GM12878 (cell line): ENCODE measurements at regions not wholly inside any gene's neighbourhood (a gene's known extent, or its start where the extent isn't known, plus 50 kb on each side); places are given as distances from the start of the nearest gene placed in this dataset.

Experiments used
- EED ChIP-seq: sonication (generic); IDR thresholded peaks from 2 replicates; pipeline ENCODE4 v1.6.1; 2016; ENCODE audit warnings: antibody characterized with exemption, low read depth
- FOXK2 ChIP-seq: fragments of 450-650 bp; IDR thresholded peaks from 2 replicates; pipeline ENCODE4 v1.6.1; 2017; ENCODE audit warnings: mild to moderate bottlenecking, moderate library complexity
- MEF2B ChIP-seq: fragments of 450-650 bp; IDR thresholded peaks from 2 replicates; pipeline ENCODE4 v1.6.1; 2018; ENCODE audit warnings: mild to moderate bottlenecking, moderate library complexity; ENCODE audit not compliant: partially characterized antibody, poor library complexity, severe bottlenecking
- MYB ChIP-seq: fragments of 150-350 bp; IDR thresholded peaks from 2 replicates; pipeline ENCODE4 v1.6.1; 2014; ENCODE audit warnings: mild to moderate bottlenecking, low read depth, low read length, borderline replicate concordance
- NBN ChIP-seq: fragments of 450-650 bp; IDR thresholded peaks from 2 replicates; pipeline ENCODE4 v1.6.1; 2016
- POLR2A ChIP-seq: IDR thresholded peaks from 2 replicates; pipeline ENCODE4 v1.6.1; 2011; ENCODE audit warnings: low read depth, mild to moderate bottlenecking, low read length
- RCOR1 ChIP-seq: conservative IDR thresholded peaks from 2 replicates; pipeline ENCODE4 v1.6.1; 2012; ENCODE audit warnings: low read depth, low read length, improper control_type of control experiment
- TCF7 ChIP-seq: IDR thresholded peaks from 2 replicates; pipeline ENCODE4 v1.6.1; 2014; ENCODE audit warnings: antibody characterized with exemption, borderline replicate concordance
- YBX1 ChIP-seq: fragments of 450-650 bp; IDR thresholded peaks from 2 replicates; pipeline ENCODE4 v1.6.1; 2016; ENCODE audit warnings: antibody characterized with exemption
- ZNF24 ChIP-seq: fragments of 450-650 bp; IDR thresholded peaks from 2 replicates; pipeline ENCODE4 v1.6.1; 2017; ENCODE audit warnings: antibody characterized with exemption, mild to moderate bottlenecking
- ZNF274 ChIP-seq: IDR thresholded peaks from one replicate; pipeline ENCODE4 v1.8.0; 2011; ENCODE audit not compliant: insufficient read length, insufficient read depth
- TF ChIP-seq, protein P1 (sequence below): IDR thresholded peaks from 2 replicates; pipeline ENCODE4 v1.6.1; 2011; ENCODE audit warnings: low read depth, low read length, improper control_type of control experiment, borderline replicate concordance
- TF ChIP-seq, protein P2 (sequence below): fragments of 450-650 bp; IDR thresholded peaks from 2 replicates; pipeline ENCODE4 v1.6.1; 2016; ENCODE audit warnings: mild to moderate bottlenecking, moderate library complexity, borderline replicate concordance
- TF ChIP-seq, protein P3 (sequence below): fragments of 450-650 bp; IDR thresholded peaks from 2 replicates; pipeline ENCODE4 v1.6.1; 2017; ENCODE audit warnings: mild to moderate bottlenecking, moderate library complexity
- TF ChIP-seq, protein P4 (sequence below): IDR thresholded peaks from 2 replicates; pipeline ENCODE4 v1.6.1; 2012; ENCODE audit warnings: improper control_type of control experiment, low read depth, low read length; ENCODE audit not compliant: insufficient replicate concordance

DNA sequence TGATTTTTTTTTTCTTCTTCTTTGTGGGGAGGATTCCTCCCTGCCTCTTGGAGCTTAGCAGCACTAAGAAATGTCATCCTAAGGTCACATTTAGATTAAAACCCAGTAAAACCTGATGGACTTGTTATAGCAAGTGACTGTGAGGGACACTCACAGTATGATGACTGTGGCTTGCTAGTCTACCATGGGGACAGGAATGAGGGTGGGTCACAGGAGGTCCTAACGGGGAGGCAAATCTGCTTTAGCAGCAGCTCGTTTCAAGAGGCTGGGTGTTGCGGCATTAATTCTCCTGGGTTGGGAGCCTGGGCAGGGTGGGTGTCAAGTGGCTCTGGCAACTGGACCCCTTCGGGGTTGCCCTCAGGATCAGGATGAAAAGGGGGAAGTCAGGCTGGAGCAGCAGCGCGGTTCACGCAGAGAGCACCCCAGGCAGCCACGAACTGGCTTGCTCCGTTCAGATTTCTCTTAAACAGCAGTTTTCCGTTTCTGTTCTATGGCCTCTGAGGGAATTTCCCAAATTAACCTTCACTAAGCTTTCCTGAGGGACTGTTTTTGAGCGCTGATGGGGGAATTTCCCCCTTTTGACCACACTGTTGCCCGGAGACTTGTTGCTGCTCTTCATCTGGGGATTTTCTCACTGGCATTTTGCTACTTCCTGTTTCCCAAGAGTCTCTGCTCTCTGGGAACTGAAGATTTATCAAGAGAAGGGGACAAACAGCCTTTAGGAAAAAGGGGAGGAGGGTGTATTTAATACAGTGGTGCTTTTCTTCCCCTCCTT lies 59.8 kb upstream of the PELI1 start (continued):
- peak; percentile 80; the same call in 1 of the 2 replicates for TF ChIP-seq NBN
- TF ChIP-seq RCOR1: no peak
- no peak for TF ChIP-seq ZNF274
- TF ChIP-seq, protein P1, sequence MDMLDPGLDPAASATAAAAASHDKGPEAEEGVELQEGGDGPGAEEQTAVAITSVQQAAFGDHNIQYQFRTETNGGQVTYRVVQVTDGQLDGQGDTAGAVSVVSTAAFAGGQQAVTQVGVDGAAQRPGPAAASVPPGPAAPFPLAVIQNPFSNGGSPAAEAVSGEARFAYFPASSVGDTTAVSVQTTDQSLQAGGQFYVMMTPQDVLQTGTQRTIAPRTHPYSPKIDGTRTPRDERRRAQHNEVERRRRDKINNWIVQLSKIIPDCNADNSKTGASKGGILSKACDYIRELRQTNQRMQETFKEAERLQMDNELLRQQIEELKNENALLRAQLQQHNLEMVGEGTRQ: no peak
- no peak for TF ChIP-seq MYB
- no peak for TF ChIP-seq YBX1
- TF ChIP-seq, protein P2, sequence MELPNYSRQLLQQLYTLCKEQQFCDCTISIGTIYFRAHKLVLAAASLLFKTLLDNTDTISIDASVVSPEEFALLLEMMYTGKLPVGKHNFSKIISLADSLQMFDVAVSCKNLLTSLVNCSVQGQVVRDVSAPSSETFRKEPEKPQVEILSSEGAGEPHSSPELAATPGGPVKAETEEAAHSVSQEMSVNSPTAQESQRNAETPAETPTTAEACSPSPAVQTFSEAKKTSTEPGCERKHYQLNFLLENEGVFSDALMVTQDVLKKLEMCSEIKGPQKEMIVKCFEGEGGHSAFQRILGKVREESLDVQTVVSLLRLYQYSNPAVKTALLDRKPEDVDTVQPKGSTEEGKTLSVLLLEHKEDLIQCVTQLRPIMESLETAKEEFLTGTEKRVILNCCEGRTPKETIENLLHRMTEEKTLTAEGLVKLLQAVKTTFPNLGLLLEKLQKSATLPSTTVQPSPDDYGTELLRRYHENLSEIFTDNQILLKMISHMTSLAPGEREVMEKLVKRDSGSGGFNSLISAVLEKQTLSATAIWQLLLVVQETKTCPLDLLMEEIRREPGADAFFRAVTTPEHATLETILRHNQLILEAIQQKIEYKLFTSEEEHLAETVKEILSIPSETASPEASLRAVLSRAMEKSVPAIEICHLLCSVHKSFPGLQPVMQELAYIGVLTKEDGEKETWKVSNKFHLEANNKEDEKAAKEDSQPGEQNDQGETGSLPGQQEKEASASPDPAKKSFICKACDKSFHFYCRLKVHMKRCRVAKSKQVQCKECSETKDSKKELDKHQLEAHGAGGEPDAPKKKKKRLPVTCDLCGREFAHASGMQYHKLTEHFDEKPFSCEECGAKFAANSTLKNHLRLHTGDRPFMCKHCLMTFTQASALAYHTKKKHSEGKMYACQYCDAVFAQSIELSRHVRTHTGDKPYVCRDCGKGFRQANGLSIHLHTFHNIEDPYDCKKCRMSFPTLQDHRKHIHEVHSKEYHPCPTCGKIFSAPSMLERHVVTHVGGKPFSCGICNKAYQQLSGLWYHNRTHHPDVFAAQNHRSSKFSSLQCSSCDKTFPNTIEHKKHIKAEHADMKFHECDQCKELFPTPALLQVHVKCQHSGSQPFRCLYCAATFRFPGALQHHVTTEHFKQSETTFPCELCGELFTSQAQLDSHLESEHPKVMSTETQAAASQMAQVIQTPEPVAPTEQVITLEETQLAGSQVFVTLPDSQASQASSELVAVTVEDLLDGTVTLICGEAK: peak; percentile 45; the same call in 1 of the 2 replicates
- TF ChIP-seq POLR2A: peak; percentile 68
- no peak for TF ChIP-seq TCF7
- no peak; the same call in 1 of the 2 replicates for TF ChIP-seq ZNF24
- TF ChIP-seq MEF2B: peak; percentile 89
- TF ChIP-seq, protein P3, sequence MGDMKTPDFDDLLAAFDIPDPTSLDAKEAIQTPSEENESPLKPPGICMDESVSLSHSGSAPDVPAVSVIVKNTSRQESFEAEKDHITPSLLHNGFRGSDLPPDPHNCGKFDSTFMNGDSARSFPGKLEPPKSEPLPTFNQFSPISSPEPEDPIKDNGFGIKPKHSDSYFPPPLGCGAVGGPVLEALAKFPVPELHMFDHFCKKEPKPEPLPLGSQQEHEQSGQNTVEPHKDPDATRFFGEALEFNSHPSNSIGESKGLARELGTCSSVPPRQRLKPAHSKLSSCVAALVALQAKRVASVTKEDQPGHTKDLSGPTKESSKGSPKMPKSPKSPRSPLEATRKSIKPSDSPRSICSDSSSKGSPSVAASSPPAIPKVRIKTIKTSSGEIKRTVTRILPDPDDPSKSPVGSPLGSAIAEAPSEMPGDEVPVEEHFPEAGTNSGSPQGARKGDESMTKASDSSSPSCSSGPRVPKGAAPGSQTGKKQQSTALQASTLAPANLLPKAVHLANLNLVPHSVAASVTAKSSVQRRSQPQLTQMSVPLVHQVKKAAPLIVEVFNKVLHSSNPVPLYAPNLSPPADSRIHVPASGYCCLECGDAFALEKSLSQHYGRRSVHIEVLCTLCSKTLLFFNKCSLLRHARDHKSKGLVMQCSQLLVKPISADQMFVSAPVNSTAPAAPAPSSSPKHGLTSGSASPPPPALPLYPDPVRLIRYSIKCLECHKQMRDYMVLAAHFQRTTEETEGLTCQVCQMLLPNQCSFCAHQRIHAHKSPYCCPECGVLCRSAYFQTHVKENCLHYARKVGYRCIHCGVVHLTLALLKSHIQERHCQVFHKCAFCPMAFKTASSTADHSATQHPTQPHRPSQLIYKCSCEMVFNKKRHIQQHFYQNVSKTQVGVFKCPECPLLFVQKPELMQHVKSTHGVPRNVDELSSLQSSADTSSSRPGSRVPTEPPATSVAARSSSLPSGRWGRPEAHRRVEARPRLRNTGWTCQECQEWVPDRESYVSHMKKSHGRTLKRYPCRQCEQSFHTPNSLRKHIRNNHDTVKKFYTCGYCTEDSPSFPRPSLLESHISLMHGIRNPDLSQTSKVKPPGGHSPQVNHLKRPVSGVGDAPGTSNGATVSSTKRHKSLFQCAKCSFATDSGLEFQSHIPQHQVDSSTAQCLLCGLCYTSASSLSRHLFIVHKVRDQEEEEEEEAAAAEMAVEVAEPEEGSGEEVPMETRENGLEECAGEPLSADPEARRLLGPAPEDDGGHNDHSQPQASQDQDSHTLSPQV: peak; percentile 67
- TF ChIP-seq EED: peak; percentile 97
- TF ChIP-seq FOXK2: no peak
- TF ChIP-seq, protein P4, sequence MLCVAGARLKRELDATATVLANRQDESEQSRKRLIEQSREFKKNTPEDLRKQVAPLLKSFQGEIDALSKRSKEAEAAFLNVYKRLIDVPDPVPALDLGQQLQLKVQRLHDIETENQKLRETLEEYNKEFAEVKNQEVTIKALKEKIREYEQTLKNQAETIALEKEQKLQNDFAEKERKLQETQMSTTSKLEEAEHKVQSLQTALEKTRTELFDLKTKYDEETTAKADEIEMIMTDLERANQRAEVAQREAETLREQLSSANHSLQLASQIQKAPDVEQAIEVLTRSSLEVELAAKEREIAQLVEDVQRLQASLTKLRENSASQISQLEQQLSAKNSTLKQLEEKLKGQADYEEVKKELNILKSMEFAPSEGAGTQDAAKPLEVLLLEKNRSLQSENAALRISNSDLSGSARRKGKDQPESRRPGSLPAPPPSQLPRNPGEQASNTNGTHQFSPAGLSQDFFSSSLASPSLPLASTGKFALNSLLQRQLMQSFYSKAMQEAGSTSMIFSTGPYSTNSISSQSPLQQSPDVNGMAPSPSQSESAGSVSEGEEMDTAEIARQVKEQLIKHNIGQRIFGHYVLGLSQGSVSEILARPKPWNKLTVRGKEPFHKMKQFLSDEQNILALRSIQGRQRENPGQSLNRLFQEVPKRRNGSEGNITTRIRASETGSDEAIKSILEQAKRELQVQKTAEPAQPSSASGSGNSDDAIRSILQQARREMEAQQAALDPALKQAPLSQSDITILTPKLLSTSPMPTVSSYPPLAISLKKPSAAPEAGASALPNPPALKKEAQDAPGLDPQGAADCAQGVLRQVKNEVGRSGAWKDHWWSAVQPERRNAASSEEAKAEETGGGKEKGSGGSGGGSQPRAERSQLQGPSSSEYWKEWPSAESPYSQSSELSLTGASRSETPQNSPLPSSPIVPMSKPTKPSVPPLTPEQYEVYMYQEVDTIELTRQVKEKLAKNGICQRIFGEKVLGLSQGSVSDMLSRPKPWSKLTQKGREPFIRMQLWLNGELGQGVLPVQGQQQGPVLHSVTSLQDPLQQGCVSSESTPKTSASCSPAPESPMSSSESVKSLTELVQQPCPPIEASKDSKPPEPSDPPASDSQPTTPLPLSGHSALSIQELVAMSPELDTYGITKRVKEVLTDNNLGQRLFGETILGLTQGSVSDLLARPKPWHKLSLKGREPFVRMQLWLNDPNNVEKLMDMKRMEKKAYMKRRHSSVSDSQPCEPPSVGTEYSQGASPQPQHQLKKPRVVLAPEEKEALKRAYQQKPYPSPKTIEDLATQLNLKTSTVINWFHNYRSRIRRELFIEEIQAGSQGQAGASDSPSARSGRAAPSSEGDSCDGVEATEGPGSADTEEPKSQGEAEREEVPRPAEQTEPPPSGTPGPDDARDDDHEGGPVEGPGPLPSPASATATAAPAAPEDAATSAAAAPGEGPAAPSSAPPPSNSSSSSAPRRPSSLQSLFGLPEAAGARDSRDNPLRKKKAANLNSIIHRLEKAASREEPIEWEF: peak; percentile 89
